ENCODE measurements at regions not wholly inside any gene's neighbourhood (a gene's known extent, or its start where the extent isn't known, plus 50 kb on each side); places are given as distances from the start of the nearest gene placed in this dataset.
"Not testable (repeated sequence)": the region's sequence is repeated elsewhere in the genome, so short reads cannot be mapped to it uniquely, and the experiment has no call there.

DNA sequence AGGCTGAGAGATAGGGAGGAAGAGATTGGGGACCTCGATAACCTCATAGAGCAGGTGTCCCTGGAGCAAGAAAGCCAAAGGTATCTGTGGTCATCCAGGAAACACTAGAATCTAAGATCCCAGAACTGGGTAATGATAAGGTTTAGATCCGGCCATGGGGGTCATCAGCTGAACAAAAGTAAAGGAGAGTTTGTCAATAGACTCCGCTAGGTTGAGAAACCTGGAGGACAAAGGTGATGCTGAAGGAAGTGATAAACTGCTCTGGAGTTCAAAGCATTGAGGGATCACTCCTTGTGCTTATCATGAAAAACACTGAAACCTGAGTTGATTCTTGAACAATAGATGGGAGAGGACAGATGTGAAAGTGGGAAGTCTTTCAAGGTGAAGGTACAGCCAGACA is 59.5 kb upstream of the SLC2A1 start:
- TF ChIP-seq, protein P1, sequence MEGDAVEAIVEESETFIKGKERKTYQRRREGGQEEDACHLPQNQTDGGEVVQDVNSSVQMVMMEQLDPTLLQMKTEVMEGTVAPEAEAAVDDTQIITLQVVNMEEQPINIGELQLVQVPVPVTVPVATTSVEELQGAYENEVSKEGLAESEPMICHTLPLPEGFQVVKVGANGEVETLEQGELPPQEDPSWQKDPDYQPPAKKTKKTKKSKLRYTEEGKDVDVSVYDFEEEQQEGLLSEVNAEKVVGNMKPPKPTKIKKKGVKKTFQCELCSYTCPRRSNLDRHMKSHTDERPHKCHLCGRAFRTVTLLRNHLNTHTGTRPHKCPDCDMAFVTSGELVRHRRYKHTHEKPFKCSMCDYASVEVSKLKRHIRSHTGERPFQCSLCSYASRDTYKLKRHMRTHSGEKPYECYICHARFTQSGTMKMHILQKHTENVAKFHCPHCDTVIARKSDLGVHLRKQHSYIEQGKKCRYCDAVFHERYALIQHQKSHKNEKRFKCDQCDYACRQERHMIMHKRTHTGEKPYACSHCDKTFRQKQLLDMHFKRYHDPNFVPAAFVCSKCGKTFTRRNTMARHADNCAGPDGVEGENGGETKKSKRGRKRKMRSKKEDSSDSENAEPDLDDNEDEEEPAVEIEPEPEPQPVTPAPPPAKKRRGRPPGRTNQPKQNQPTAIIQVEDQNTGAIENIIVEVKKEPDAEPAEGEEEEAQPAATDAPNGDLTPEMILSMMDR (IDR thresholded peaks at IDR 0.05; ENCODE audit: insufficient read depth, missing control alignments) = no peak
- no peak for DNase-seq (ENCODE audit: insufficient read length, low spot score)
- FAIRE-seq = no peak

DNA sequence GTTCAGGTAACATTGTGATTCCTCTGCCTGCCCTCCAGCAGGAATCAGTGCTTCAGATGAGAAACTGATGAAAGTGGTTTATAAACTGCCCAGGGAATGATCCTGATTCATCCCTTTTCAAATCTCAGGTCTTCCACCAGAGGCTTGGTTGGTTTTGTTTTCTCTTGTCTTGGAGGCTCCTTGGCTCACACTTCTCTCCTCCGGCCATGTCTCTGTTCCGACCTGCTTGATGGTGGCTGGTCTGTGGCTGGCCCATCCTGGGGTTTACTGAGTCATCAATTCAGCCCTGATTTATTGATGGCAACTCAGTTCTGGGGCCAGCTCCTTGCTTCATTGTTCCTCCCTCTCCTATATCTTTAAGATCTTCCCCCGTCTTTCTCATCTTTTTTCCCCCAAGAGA is 56.6 kb upstream of the SLC2A1 start:
- TF ChIP-seq, protein P1 (IDR thresholded peaks at IDR 0.05; ENCODE audit: insufficient read depth, missing control alignments) = no peak
- FAIRE-seq (no peak), DNase-seq (ENCODE audit: insufficient read length, low spot score) (no peak)

DNA sequence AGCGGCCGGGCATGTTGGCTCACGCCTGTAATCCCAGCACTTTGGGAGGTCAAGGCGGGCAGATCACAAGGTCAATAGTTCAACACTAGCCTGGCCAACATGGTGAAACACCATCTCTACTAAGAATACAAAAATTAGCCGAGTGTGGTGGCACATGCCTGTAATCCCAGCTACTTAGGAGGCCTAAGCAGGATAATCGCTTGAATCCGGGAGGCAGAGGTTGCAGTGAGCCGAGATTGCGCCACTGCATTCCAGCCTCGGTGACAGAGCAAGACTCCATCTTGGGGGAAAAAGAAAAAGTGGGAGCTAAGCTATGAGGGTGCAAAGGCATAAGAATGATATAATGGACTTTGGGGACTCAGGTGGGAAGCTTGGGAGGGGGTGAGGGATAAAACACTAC is 55.9 kb upstream of the SLC2A1 start:
- not testable (repeated sequence) for DNase-seq (ENCODE audit: insufficient read length, low spot score); FAIRE-seq

DNA sequence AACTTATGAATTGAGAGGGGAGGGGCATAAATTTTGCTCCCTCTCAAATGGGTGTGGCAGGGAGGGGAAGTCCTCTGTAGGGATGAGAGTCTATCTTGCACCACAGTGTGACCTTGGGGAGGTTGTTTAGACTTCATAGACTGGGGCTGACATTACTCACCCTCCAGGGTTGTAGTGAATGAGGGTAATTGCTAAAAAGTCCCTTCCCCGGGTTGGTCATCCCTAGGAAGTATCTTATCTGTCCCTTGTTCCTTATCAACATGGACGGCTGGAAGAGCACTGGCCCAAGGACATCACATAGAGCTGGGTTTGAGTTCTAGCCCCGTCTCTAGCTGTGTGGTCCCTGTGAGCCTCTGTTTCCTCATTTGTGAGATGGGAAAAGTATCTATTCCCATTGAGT is 52.4 kb upstream of the SLC2A1 start:
- TF ChIP-seq, protein P1 (IDR thresholded peaks at IDR 0.05; ENCODE audit: insufficient read depth, missing control alignments) = no peak
- no peak for FAIRE-seq
- DNase-seq (ENCODE audit: insufficient read length, low spot score) = no peak

DNA sequence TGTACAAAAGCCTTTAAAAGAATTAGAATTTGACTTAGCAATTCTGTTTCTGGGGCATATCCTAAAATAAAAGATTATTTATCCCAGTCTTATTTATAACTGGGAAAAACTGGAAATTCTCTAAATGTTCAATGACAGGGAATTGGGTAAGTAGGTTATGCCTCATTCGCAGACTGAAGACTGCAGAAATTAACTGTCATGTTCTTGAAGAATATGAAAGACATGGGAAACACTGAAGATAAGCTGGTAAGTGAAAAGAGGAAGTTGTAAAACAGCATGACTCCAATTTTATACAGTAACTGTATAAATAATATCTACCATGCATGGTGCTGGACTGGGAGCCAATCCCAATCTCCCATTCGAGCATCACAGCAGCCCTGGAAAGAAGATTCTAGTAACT is 50.6 kb upstream of the SLC2A1 start:
- no peak for FAIRE-seq
- TF ChIP-seq, protein P1 (IDR thresholded peaks at IDR 0.05; ENCODE audit: insufficient read depth, missing control alignments) = no peak

DNA sequence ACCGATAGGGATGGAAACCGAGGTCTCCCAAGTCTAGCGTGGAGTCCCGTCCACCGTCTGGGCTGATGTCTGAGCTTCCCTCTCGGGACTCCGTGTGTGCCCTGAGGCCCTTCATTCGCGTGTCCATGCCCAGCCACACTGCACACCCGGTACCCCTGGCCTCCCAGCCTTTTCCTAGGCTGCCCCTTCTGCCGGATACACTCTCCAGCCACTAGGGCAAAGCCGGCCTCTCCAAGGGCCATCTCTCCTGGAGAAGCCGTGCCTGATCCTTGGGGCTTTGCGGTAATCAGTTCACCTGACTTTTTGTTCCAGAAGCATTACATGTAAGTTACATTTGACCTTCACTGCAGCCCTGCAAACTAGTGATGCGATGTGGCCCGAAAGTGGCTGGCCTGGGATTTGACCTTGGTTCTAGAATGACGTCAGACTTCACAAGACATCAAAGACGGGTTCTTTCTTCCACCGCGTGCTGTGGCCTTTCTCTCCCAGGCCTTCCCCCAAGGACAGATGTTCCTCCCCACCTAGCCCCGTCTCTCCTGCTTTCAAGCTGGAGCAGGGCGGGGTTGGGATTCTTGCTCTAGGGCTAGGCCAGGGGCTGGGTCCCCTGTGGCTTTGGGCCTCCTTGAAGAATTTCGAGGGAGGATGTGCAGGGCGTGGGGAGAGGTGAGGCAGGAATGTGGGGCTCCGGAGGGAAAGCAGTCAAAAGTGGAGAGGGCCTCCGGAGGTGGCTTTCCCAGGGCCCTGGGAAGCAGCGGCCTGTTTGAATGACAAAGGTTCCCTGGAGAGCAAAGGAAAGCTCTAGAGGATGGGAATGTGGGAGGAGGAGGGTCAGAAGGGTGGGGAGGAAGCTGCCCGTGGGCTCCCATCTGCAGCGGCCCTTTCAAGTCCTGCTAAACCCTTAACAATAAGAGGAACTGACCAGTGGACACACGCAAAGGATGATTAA is 49.7 kb upstream of the SLC2A1 start:
- DNase-seq (ENCODE audit: insufficient read length, low spot score) (no peak), FAIRE-seq (no peak)
- TF ChIP-seq, protein P1 (IDR thresholded peaks at IDR 0.05; ENCODE audit: insufficient read depth, missing control alignments) = no peak

More for the DNA sequence above, 50.6 kb upstream of the SLC2A1 start:
- no peak for DNase-seq (ENCODE audit: insufficient read length, low spot score)

All from D721Med (cell line).